ENCODE measurements at regions not wholly inside any gene's neighbourhood (a gene's known extent, or its start where the extent isn't known, plus 50 kb on each side); places are given as distances from the start of the nearest gene placed in this dataset.

DNA sequence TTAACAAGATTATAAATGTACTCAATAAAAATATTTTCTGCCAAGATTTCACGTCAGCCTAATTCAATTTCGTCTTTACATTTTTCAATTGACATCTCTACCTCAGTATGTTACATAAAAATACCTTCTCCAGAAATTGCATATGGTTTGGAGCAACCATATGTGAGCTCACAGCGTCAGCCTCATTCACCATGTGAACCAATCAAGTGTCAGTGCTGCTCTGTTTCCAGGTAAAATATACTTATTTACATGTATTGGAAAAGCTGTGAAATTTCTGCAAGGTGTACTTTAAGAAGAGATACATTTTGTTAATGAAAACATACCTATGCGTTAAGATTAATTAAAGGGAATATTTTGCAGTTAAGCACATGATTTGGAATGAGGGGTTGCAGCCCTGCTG is 110.7 kb upstream of the PRSS1 start:
- TF ChIP-seq, protein P1, sequence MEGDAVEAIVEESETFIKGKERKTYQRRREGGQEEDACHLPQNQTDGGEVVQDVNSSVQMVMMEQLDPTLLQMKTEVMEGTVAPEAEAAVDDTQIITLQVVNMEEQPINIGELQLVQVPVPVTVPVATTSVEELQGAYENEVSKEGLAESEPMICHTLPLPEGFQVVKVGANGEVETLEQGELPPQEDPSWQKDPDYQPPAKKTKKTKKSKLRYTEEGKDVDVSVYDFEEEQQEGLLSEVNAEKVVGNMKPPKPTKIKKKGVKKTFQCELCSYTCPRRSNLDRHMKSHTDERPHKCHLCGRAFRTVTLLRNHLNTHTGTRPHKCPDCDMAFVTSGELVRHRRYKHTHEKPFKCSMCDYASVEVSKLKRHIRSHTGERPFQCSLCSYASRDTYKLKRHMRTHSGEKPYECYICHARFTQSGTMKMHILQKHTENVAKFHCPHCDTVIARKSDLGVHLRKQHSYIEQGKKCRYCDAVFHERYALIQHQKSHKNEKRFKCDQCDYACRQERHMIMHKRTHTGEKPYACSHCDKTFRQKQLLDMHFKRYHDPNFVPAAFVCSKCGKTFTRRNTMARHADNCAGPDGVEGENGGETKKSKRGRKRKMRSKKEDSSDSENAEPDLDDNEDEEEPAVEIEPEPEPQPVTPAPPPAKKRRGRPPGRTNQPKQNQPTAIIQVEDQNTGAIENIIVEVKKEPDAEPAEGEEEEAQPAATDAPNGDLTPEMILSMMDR (IDR thresholded peaks at IDR 0.05), result no peak
- TF ChIP-seq POLR2A (IDR thresholded peaks at IDR 0.05), result no peak
